Activated naive CD8-positive, alpha-beta T cell treated with anti-CD3 and anti-CD28 coated beads for 36 hours (primary cell): ENCODE measurements at regions not wholly inside any gene's neighbourhood (a gene's known extent, or its start where the extent isn't known, plus 50 kb on each side); places are given as distances from the start of the nearest gene placed in this dataset.

Source experiments
- DNase-seq: peaks from one replicate; pipeline ENCODE4 v3.0.0; 2021
- H3K27ac Mint-ChIP-seq: one replicate; pipeline ENCODE4 v1.8.0; 2022; ENCODE audit warnings: mild to moderate bottlenecking, moderate library complexity, mixed read lengths
- H3K27me3 Mint-ChIP-seq: one replicate; pipeline ENCODE4 v1.8.0; 2022; ENCODE audit warnings: mild to moderate bottlenecking, mixed read lengths
- H3K36me3 Mint-ChIP-seq: one replicate; pipeline ENCODE4 v1.8.0; 2021; ENCODE audit warnings: mild to moderate bottlenecking, mixed read lengths
- H3K4me1 Mint-ChIP-seq: one replicate; pipeline ENCODE4 v1.8.0; 2021; ENCODE audit warnings: mixed read lengths
- H3K4me3 Mint-ChIP-seq: one replicate; pipeline ENCODE4 v1.8.0; 2022; ENCODE audit warnings: mild to moderate bottlenecking, moderate library complexity, mixed read lengths
- H3K9me3 Mint-ChIP-seq: one replicate; pipeline ENCODE4 v1.8.0; 2022; ENCODE audit warnings: mixed read lengths

DNA sequence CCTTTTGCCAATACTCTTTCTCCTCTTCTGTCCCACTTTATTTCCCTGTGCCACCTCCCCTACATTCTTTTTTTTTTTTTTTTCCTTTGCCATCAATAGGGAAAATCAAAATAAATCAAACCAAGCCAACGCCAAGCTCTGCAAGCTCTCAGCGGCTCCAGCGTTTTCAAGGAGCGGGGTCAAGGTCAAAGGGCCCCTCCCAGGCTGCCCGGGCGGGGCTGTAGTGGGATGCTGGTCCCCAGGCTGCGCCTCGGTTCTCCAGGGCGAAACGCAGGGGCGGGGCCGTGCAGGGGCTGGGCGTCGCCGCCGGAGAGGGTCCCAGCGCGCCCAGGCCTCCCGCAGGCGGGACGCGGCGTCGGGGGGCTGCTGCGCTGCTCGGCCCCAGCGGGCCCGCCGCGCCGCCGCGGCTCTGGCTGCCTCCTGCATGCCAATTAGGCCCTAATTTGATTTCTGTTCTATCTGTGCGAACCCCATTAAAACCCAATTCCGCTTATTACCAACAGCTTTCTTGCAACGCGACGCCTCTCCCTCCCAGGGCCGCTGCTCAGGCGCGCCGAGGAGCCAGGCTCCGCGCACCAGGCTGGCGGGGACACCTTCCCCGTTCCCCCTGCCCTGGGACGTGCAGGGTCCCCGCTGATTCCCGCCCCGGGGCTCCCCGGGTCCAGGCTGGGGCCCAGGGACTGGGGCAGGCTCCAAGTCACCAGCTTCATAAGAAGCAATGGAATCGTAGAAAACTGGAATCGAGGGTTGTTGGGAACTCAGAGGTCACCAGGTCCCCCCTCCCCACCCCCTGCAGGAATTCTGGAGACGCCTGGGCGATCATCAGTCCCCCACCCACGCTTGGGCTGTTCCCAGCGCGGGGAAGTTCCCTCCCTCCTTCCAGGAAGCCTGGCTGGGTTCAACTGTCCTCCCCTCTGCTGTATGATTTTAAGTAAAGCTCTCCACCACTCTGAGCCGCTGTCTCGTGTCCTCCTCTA, 50.7 kb upstream of the MAP1LC3B2 start:
- Mint-ChIP-seq H3K36me3 (no peaks in the 10 kb centered on the region), H3K4me3 (peak overlapping the region; percentile 65), H3K27me3 (peaks cover 7% of the 10 kb centered on the region), H3K9me3 (no peaks in the 10 kb centered on the region), H3K4me1 (peaks cover 4% of the 10 kb centered on the region), H3K27ac (no peak overlapping the region)
- DNase-seq = peak; percentile 53
